SU-DHL-6 (cell line): ENCODE measurements at regions not wholly inside any gene's neighbourhood (a gene's known extent, or its start where the extent isn't known, plus 50 kb on each side); places are given as distances from the start of the nearest gene placed in this dataset.
"Not testable (repeated sequence)": the region's sequence is repeated elsewhere in the genome, so short reads cannot be mapped to it uniquely, and the experiment has no call there.

Experiments used
- H2AFZ ChIP-seq: fragments of 200-600 bp; sonication (generic); 2 replicates; pipeline ENCODE4 v1.6.1; 2014; ENCODE audit warnings: low read depth, mild to moderate bottlenecking, moderate library complexity, mixed read lengths, antibody characterized with exemption, low read length; ENCODE audit not compliant: severe bottlenecking
- H3F3A ChIP-seq: fragments of 200-600 bp; shearing (Covaris generic); 2 replicates; pipeline ENCODE4 v1.6.0; 2016; ENCODE audit warnings: antibody characterized with exemption, mild to moderate bottlenecking; ENCODE audit not compliant: insufficient read depth
- H3K27ac ChIP-seq: fragments of 200-600 bp; sonication (generic); 2 replicates; pipeline ENCODE4 v1.5.1; 2016; ENCODE audit warnings: low read depth, mild to moderate bottlenecking, low read length, moderate library complexity, mixed read lengths
- H3K27me3 ChIP-seq: fragments of 200-600 bp; sonication (generic), shearing (Covaris generic); 2 replicates; pipeline ENCODE4 v1.6.0; 2014; ENCODE audit warnings: mild to moderate bottlenecking, low read length
- H3K36me3 ChIP-seq: fragments of 200-600 bp; sonication (generic); 2 replicates; pipeline ENCODE4 v1.6.1; 2014; ENCODE audit warnings: mild to moderate bottlenecking, low read length, mixed read lengths
- H3K4me2 ChIP-seq: fragments of 300-600, 200-600 bp; shearing (Covaris generic), sonication (generic); 2 replicates; pipeline ENCODE4 v1.6.0; 2014; ENCODE audit warnings: low read length, low read depth, mild to moderate bottlenecking; ENCODE audit not compliant: poor library complexity, severe bottlenecking
- H3K4me3 ChIP-seq: fragments of 200-600 bp; sonication (generic); 2 replicates; pipeline ENCODE4 v1.5.1; 2014; ENCODE audit warnings: antibody characterized with exemption, low read length, mild to moderate bottlenecking, mixed read lengths; ENCODE audit not compliant: insufficient read depth, poor library complexity, severe bottlenecking
- H3K79me2 ChIP-seq: fragments of 200-600 bp; sonication (generic); 2 replicates; pipeline ENCODE4 v1.6.1; 2014; ENCODE audit warnings: mild to moderate bottlenecking, low read length, moderate library complexity; ENCODE audit not compliant: insufficient read depth
- H3K9ac ChIP-seq: fragments of 200-600 bp; sonication (generic); 2 replicates; pipeline ENCODE4 v1.7.0; 2014; ENCODE audit warnings: mild to moderate bottlenecking, low read length
- H3K9me2 ChIP-seq: fragments of 200-600 bp; sonication (generic); replicated peaks from 2 replicates; pipeline ENCODE4 v1.6.1; 2014; ENCODE audit warnings: low read length; ENCODE audit not compliant: insufficient read depth
- H3K9me3 ChIP-seq: fragments of 200-600 bp; sonication (generic); 2 replicates; pipeline ENCODE4 v1.6.1; 2014; ENCODE audit warnings: low read length, mixed read lengths; ENCODE audit not compliant: insufficient read depth
- H4K20me1 ChIP-seq: fragments of 200-600 bp; sonication (generic); 2 replicates; pipeline ENCODE4 v1.6.1; 2014; ENCODE audit warnings: low read depth, mild to moderate bottlenecking, antibody characterized with exemption, low read length, moderate library complexity, mixed read lengths
- EZH2phosphoT487 ChIP-seq: fragments of 200-600 bp; sonication (generic), shearing (Covaris generic); conservative IDR thresholded peaks from 2 replicates; pipeline ENCODE4 v1.6.1; 2018; ENCODE audit warnings: mild to moderate bottlenecking, antibody characterized with exemption, low read length, moderate library complexity, mixed read lengths
- TF ChIP-seq, protein P1 (sequence below): fragments of 200-600 bp; sonication (generic); IDR thresholded peaks from one replicate; pipeline ENCODE4 v1.5.1; 2017; ENCODE audit warnings: antibody characterized with exemption, mild to moderate bottlenecking, low read length, moderate library complexity; ENCODE audit not compliant: insufficient read depth, poor library complexity, severe bottlenecking

DNA sequence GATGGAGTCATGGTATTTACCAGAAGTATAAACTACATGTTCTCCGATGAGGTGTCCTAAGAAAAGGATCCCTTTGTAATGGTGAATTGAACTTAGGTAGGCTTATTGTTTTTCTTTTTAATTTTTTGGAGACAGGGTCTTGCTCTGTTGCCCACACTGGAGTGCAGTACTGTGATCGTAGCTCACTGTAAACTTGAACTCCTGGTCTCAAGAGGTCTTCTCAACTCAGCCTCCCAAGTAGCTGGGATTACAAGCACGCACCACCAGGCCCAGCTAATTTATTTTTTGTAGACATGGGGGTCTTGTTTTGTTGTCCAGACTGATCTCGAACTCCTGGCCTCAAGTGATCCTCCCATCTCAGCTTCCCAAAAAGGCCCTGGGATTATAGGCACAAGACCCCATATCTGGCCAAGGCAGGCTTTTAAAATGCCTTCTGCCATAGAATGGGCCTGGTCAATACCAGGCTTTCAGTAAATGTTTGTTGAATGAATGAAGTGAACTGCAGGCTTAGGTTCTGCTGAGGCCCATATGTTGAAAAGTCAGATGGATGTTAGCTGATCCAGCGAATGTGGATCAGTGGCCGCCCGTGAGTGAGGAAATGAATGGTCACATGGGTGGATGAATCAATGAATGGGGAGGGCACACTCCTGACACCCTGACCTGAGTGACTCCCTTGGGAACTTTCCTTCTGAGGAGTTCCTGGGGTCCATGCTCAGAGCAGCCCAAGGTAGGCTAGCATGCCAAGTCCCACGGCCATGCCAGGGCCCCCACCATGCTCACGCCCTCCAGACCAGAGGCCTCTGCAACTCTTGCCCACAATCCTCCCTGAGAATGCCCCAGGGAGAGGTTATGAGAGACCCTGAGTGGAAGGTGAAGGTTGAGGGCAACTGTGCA is 118.0 kb upstream of the MYCN start:
- H3K4me2 ChIP-seq, result no peak overlapping the region
- H2AFZ ChIP-seq, result no peak overlapping the region
- H3K27me3 ChIP-seq, result no peaks in the 10 kb centered on the region
- H3K79me2 ChIP-seq, result no peaks in the 10 kb centered on the region
- H3K36me3 ChIP-seq, result no peaks in the 10 kb centered on the region
- no peaks in the 10 kb centered on the region for H3K9me2 ChIP-seq
- no peak for TF ChIP-seq EZH2phosphoT487
- TF ChIP-seq, protein P1, sequence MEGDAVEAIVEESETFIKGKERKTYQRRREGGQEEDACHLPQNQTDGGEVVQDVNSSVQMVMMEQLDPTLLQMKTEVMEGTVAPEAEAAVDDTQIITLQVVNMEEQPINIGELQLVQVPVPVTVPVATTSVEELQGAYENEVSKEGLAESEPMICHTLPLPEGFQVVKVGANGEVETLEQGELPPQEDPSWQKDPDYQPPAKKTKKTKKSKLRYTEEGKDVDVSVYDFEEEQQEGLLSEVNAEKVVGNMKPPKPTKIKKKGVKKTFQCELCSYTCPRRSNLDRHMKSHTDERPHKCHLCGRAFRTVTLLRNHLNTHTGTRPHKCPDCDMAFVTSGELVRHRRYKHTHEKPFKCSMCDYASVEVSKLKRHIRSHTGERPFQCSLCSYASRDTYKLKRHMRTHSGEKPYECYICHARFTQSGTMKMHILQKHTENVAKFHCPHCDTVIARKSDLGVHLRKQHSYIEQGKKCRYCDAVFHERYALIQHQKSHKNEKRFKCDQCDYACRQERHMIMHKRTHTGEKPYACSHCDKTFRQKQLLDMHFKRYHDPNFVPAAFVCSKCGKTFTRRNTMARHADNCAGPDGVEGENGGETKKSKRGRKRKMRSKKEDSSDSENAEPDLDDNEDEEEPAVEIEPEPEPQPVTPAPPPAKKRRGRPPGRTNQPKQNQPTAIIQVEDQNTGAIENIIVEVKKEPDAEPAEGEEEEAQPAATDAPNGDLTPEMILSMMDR, result no peak
- H3K4me3 ChIP-seq, result no peak overlapping the region
- H3F3A ChIP-seq, result no peaks in the 10 kb centered on the region
- no peak overlapping the region for H3K27ac ChIP-seq
- H3K9ac ChIP-seq, result no peak overlapping the region
- no peaks in the 10 kb centered on the region for H3K9me3 ChIP-seq
- no peaks in the 10 kb centered on the region for H4K20me1 ChIP-seq

DNA sequence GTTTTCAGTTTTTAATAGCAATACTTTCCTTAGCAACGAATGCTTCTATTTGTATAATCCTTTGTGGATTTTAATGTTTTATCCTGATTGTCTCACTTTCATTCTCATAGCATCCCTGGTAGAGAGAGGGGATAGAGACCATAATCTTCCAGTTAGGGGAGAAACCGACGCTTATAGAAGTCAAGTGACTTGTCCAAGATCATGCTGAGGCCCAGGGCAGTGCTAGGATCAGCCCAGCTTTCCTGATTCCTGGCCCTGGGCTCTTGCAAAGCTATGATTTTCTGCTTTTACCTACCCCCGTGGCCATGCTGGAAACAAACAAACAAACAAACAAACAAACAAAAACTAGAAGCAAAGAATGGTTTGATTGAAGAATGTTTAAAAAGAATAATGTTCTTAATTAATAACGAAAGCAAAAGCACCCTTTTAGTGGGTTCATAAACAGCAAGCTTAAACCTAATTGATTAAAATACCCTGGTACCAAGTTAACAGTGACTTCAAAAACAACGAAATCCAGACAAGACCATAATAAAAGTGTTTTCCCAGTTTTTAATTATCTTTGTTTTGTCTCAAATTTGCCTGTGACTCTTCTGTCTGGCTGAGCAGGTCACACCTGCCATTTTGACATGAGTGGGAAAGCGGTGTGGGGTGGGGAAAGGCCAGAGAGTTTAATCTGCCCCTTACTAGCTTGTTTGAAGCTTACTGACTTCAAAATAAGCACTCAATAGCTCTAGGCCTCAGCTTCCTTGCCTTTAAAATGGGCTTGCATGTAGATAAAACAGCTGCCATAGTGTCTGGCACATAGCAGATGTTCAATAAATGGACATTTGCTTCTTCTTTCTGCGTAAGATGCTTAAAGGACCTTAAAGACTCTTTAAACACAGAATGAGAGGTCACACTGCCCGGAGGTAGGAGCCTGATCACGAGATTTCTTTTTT is 116.6 kb upstream of the MYCN start:
- Histone ChIP-seq H2AFZ (no peak overlapping the region), H3K4me2 (no peak overlapping the region), H3K27ac (no peak overlapping the region), H4K20me1 (no peaks in the 10 kb centered on the region), H3K36me3 (no peaks in the 10 kb centered on the region), H3K4me3 (no peak overlapping the region), H3K79me2 (no peaks in the 10 kb centered on the region), H3K9me2 (no peaks in the 10 kb centered on the region), H3K27me3 (no peaks in the 10 kb centered on the region), H3K9me3 (no peaks in the 10 kb centered on the region), H3K9ac (no peak overlapping the region), H3F3A (no peaks in the 10 kb centered on the region)
- TF ChIP-seq, protein P1, result no peak
- no peak for TF ChIP-seq EZH2phosphoT487

DNA sequence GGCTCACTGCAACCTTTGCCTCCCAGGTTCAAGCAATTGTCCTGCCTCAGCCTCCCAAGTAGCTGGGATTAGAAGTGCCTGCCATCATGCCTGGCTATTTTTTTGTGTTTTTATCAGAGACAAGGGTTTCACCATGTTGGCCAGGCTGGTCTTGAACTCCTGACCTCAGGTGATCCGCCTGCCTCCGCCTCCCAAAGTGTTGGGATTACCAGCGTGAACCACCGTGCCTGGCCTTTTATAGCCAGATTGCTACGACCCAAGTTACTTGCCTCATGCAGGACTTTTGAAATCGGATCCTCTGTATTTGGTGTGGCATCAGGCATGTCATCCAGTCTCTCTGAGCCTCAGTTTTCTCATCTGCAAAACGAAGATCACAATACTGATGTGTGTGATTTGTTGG is 115.9 kb upstream of the MYCN start:
- not testable (repeated sequence) for H2AFZ ChIP-seq, H3K27me3 ChIP-seq, H3K9me2 ChIP-seq, H4K20me1 ChIP-seq, H3K36me3 ChIP-seq, H3K79me2 ChIP-seq, H3K4me2 ChIP-seq, H3K9me3 ChIP-seq, H3F3A ChIP-seq, H3K27ac ChIP-seq, H3K4me3 ChIP-seq, H3K9ac ChIP-seq
